Keratinocyte (primary cell): ENCODE measurements at regions not wholly inside any gene's neighbourhood (a gene's known extent, or its start where the extent isn't known, plus 50 kb on each side); places are given as distances from the start of the nearest gene placed in this dataset.

ENCODE experiments used
- DNase-seq: peaks from one replicate; pipeline ENCODE4 v3.0.0-alpha.2; 2011; ENCODE audit warnings: low read depth, missing footprints, low spot score
- FAIRE-seq: peaks from 2 replicates; lab custom pipeline; 2011; peaks lifted over from hg19 to GRCh38; lab: Jason Lieb, UNC
- H2AFZ ChIP-seq: 2 replicates; pipeline ENCODE4 v1.6.0; 2012; ENCODE audit warnings: low read length, control low read depth, inconsistent platforms; ENCODE audit not compliant: control insufficient read depth
- H3K27ac ChIP-seq: 2 replicates; pipeline ENCODE4 v1.5.1; 2011; ENCODE audit warnings: low read length; ENCODE audit not compliant: control insufficient read depth, insufficient read depth
- H3K27me3 ChIP-seq: 3 replicates; pipeline ENCODE4 v1.6.0; 2011; ENCODE audit warnings: low read length; ENCODE audit not compliant: control insufficient read depth, insufficient read depth; ENCODE audit errors: extremely low read depth
- H3K36me3 ChIP-seq, 2 experiments: 2 replicates in 1 of 2; 3 replicates in 1 of 2; pipeline ENCODE4 v1.5.1; 2011; ENCODE audit warnings: low read length in 2 of 2, mild to moderate bottlenecking in 1 of 2; ENCODE audit not compliant: control insufficient read depth in 2 of 2, insufficient read depth in 2 of 2; ENCODE audit errors: extremely low read depth in 1 of 2
- H3K4me1 ChIP-seq: 3 replicates; pipeline ENCODE4 v1.5.1; 2011; ENCODE audit warnings: low read length; ENCODE audit not compliant: control insufficient read depth, insufficient read depth; ENCODE audit errors: extremely low read depth
- H3K4me2 ChIP-seq: 3 replicates; pipeline ENCODE4 v1.6.0; 2011; ENCODE audit warnings: low read depth, low read length; ENCODE audit not compliant: control insufficient read depth, insufficient read depth; ENCODE audit errors: extremely low read depth
- H3K4me3 ChIP-seq, 3 experiments: fragments of 200-600 bp in 1 of 3; sonication (generic) in 1 of 3; 2 replicates in 2 of 3; 3 replicates in 1 of 3; pipeline ENCODE4 v1.5.1; 2011 to 2016; ENCODE audit warnings: low read length in 3 of 3, mild to moderate bottlenecking in 3 of 3, control low read depth in 2 of 3, inconsistent platforms in 1 of 3, low read depth in 1 of 3, mixed read lengths in 1 of 3, mixed run types in 1 of 3, moderate library complexity in 1 of 3; ENCODE audit not compliant: control insufficient read depth in 2 of 3, insufficient read depth in 2 of 3; ENCODE audit errors: extremely low read depth in 1 of 3
- H3K79me2 ChIP-seq: 2 replicates; pipeline ENCODE4 v1.6.0; 2012; ENCODE audit warnings: low read length; ENCODE audit not compliant: control insufficient read depth, insufficient read depth
- H3K9ac ChIP-seq: 3 replicates; pipeline ENCODE4 v1.6.0; 2011; ENCODE audit warnings: low read length; ENCODE audit not compliant: control insufficient read depth, insufficient read depth; ENCODE audit errors: extremely low read depth
- H3K9me1 ChIP-seq: 3 replicates; pipeline ENCODE4 v1.6.0; 2011; ENCODE audit warnings: low read length; ENCODE audit not compliant: control insufficient read depth, insufficient read depth; ENCODE audit errors: extremely low read depth
- H3K9me3 ChIP-seq: 2 replicates; pipeline ENCODE4 v1.5.1; 2012; ENCODE audit warnings: low read depth, low read length; ENCODE audit not compliant: control insufficient read depth
- H4K20me1 ChIP-seq: 3 replicates; pipeline ENCODE4 v1.6.0; 2011; ENCODE audit warnings: low read length; ENCODE audit not compliant: control insufficient read depth, insufficient read depth; ENCODE audit errors: extremely low read depth
- EZH2 ChIP-seq: IDR thresholded peaks from one replicate; pipeline ENCODE4 v1.6.1; 2012; ENCODE audit warnings: inconsistent platforms, mild to moderate bottlenecking, low read length, moderate library complexity
- dilution Hi-C: fragments of 300-500 bp; cut with MboI; formaldehyde crosslinking; loops from one replicate; pipeline ENCODE4 v1.7.0; 2020; ENCODE audit warnings: low sequenced_read_pairs; ENCODE audit not compliant: extremely low pct_ligation_motif_present
- TF ChIP-seq, protein P1 (sequence below), 3 experiments: IDR thresholded peaks in 1 of 3; conservative IDR thresholded peaks in 1 of 3; optimal IDR thresholded peaks in 1 of 3; 2 replicates in 2 of 3; 3 replicates in 1 of 3; pipeline versions ENCODE3 to v1.5.1; 2011; ENCODE audit warnings: low read length in 3 of 3, mild to moderate bottlenecking in 3 of 3, moderate library complexity in 2 of 3, control low read depth in 1 of 3, inconsistent platforms in 1 of 3; ENCODE audit not compliant: insufficient read depth in 2 of 3; ENCODE audit errors: extremely low read depth in 1 of 3

DNA sequence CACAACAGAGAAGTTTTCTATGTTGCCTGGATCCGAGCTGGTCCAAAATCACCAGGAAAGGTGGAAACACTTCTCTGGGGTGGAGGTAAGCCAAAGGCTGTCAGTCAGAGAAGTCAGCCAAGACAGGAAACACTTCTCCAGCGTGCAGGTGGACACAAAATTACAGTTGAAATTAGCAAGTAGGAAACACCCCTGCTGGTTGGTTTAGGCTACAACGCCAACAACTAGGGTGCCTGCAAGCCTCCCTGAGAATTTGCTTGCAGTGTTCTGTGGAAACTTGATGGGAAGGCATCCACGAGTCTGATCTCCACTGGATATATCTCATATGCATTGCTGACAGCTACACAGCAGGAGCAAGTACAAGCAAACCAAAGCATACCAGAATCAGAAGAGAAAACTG lies 600.5 kb downstream of the RERGL start:
- no peak for FAIRE-seq
- dilution Hi-C loops: no loop called here
- no peaks in the 10 kb centered on the region for H3K9me3 ChIP-seq

GRCh38 chr12:17478908-17479673 lies 610.9 kb downstream of the RERGL start:
- no peaks in the 10 kb centered on the region for H3K79me2 ChIP-seq
- no peak overlapping the region for H3K9ac ChIP-seq
- no peak for DNase-seq
- H3K4me3 ChIP-seq: no peak overlapping the region
- no peaks in the 10 kb centered on the region for H3K27me3 ChIP-seq
- H3K9me3 ChIP-seq: peaks cover 4% of the 10 kb centered on the region
- no peaks in the 10 kb centered on the region for H3K9me1 ChIP-seq
- H4K20me1 ChIP-seq: no peaks in the 10 kb centered on the region
- H3K36me3 ChIP-seq: no peaks in the 10 kb centered on the region
- TF ChIP-seq, protein P1, sequence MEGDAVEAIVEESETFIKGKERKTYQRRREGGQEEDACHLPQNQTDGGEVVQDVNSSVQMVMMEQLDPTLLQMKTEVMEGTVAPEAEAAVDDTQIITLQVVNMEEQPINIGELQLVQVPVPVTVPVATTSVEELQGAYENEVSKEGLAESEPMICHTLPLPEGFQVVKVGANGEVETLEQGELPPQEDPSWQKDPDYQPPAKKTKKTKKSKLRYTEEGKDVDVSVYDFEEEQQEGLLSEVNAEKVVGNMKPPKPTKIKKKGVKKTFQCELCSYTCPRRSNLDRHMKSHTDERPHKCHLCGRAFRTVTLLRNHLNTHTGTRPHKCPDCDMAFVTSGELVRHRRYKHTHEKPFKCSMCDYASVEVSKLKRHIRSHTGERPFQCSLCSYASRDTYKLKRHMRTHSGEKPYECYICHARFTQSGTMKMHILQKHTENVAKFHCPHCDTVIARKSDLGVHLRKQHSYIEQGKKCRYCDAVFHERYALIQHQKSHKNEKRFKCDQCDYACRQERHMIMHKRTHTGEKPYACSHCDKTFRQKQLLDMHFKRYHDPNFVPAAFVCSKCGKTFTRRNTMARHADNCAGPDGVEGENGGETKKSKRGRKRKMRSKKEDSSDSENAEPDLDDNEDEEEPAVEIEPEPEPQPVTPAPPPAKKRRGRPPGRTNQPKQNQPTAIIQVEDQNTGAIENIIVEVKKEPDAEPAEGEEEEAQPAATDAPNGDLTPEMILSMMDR (optimal IDR thresholded peaks at IDR 0.05 in 1 of 3, IDR thresholded peaks at IDR 0.05 in 1 of 3, conservative IDR thresholded peaks at IDR 0.05 in 1 of 3; ENCODE audit: extremely low read depth in 1 of 3, insufficient read depth in 2 of 3, low read length in 3 of 3): no peak
- dilution Hi-C loops: no loop called here
- H3K27ac ChIP-seq: no peak overlapping the region
- H3K4me1 ChIP-seq: no peaks in the 10 kb centered on the region
- no peak for FAIRE-seq
- no peak overlapping the region for H3K4me2 ChIP-seq
- no peak overlapping the region for H2AFZ ChIP-seq

More for the DNA sequence above, 600.5 kb downstream of the RERGL start:
- Histone ChIP-seq H3K4me1 (no peaks in the 10 kb centered on the region), H3K27ac (no peak overlapping the region), H3K4me2 (no peak overlapping the region), H2AFZ (no peak overlapping the region), H3K9me1 (no peaks in the 10 kb centered on the region), H3K27me3 (no peaks in the 10 kb centered on the region), H3K79me2 (no peaks in the 10 kb centered on the region), H4K20me1 (no peaks in the 10 kb centered on the region), H3K36me3 (no peaks in the 10 kb centered on the region), H3K4me3 (no peak overlapping the region), H3K9ac (no peak overlapping the region)
- DNase-seq: no peak
- TF ChIP-seq EZH2: no peak
- TF ChIP-seq, protein P1 (optimal IDR thresholded peaks at IDR 0.05 in 1 of 3, IDR thresholded peaks at IDR 0.05 in 1 of 3, conservative IDR thresholded peaks at IDR 0.05 in 1 of 3; ENCODE audit: extremely low read depth in 1 of 3, insufficient read depth in 2 of 3, low read length in 3 of 3): no peak
